BLaER1 (cell line): ENCODE measurements at regions not wholly inside any gene's neighbourhood (a gene's known extent, or its start where the extent isn't known, plus 50 kb on each side); places are given as distances from the start of the nearest gene placed in this dataset.

Experiments used
- H3K27ac ChIP-seq: shearing (Covaris generic); formaldehyde crosslinking; 2 replicates; pipeline ENCODE4 v1.8.1; 2022
- H3K27me3 ChIP-seq: shearing (Covaris generic); formaldehyde crosslinking; 2 replicates; pipeline ENCODE4 v1.8.1; 2022
- H3K36me3 ChIP-seq: shearing (Covaris generic); formaldehyde crosslinking; 2 replicates; pipeline ENCODE4 v1.8.1; 2022
- H3K4me1 ChIP-seq: shearing (Covaris generic); formaldehyde crosslinking; 2 replicates; pipeline ENCODE4 v1.8.1; 2022
- H3K4me2 ChIP-seq: shearing (Covaris generic); formaldehyde crosslinking; 2 replicates; pipeline ENCODE4 v1.8.1; 2022
- H3K4me3 ChIP-seq: shearing (Covaris generic); formaldehyde crosslinking; 2 replicates; pipeline ENCODE4 v1.8.1; 2022
- H3K9ac ChIP-seq: shearing (Covaris generic); formaldehyde crosslinking; 2 replicates; pipeline ENCODE4 v1.8.1; 2022
- H3K9me3 ChIP-seq: shearing (Covaris generic); formaldehyde crosslinking; 2 replicates; pipeline ENCODE4 v1.8.1; 2022
- H4K20me1 ChIP-seq: shearing (Covaris generic); formaldehyde crosslinking; 2 replicates; pipeline ENCODE4 v1.8.1; 2022
- Cebpa-rat ChIP-seq: shearing (Covaris generic); IDR thresholded peaks from 2 replicates; pipeline ENCODE4 v1.8.1; 2022

DNA sequence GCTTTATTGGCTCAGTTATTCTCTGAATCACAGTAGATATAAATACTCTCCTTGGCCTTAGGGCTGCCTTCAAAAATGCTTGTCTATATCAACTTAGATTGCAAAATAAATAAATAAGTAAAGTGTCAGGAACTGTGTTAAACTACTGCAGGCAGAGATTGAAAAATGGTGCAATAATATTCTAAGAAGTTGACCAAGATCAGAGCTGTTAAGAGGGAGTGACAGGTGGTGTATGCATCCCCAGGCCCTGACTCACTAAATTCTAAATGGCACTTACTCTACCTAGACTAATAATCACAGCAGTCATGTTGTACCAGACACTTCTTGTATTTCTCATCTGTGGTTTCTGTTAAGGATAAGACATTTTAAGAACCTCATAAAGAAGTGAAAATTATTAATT lies 235.1 kb upstream of the SPOCK3 start:
- Histone ChIP-seq H3K9ac (no peak overlapping the region), H3K9me3 (no peaks in the 10 kb centered on the region), H3K27ac (no peak overlapping the region), H4K20me1 (no peaks in the 10 kb centered on the region), H3K27me3 (no peaks in the 10 kb centered on the region), H3K4me2 (no peak overlapping the region), H3K4me3 (no peak overlapping the region), H3K4me1 (no peaks in the 10 kb centered on the region), H3K36me3 (no peaks in the 10 kb centered on the region)
- TF ChIP-seq Cebpa-rat: no peak

DNA sequence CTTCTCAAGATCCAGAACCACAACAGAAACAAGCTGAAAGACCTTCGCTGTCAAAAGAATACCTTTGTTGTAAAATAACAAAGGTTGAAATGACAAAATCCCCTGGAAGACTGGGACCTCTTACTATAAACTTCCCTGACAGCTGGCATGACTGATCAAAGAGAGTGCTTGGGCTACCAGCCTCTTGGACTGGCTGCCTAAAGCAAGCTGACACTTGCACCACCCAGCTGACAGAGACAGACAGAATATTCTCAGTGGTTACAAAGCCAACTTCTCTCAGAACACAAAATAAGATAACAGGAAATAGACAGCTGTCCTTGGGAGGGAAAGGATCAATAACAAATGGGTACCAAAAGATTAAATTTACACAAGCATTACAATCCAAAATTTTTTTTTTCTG lies 241.7 kb upstream of the SPOCK3 start:
- H3K4me3 ChIP-seq: no peak overlapping the region
- no peaks in the 10 kb centered on the region for H3K27me3 ChIP-seq
- no peak overlapping the region for H3K27ac ChIP-seq
- H4K20me1 ChIP-seq: no peaks in the 10 kb centered on the region
- TF ChIP-seq Cebpa-rat: no peak
- H3K4me1 ChIP-seq: no peaks in the 10 kb centered on the region
- no peak overlapping the region for H3K9ac ChIP-seq
- no peaks in the 10 kb centered on the region for H3K9me3 ChIP-seq
- H3K36me3 ChIP-seq: no peaks in the 10 kb centered on the region
- no peak overlapping the region for H3K4me2 ChIP-seq

DNA sequence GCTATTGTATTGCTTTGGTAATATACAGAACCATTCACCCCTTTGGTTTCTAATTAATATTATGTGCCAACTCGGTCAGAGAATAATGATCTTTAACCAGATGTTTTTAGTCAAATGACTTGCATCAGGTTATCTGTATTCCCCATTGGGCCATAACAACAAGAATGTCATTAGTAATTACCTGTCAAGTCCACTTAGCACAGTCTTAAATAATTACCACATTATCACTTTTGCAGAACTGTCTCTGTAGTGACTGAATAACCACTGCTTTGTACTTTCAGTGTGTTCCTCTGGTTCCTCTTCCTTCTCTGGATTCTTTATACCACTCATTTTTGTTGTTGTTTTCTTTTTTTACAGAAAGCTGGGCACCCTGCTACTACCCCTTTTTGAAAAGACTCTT lies 257.7 kb upstream of the SPOCK3 start:
- Histone ChIP-seq H3K27ac (no peak overlapping the region), H3K9me3 (no peaks in the 10 kb centered on the region), H3K27me3 (no peaks in the 10 kb centered on the region), H3K36me3 (no peaks in the 10 kb centered on the region), H3K4me1 (no peaks in the 10 kb centered on the region), H3K4me2 (no peak overlapping the region), H4K20me1 (no peaks in the 10 kb centered on the region), H3K4me3 (no peak overlapping the region), H3K9ac (no peak overlapping the region)
- TF ChIP-seq Cebpa-rat: no peak

DNA sequence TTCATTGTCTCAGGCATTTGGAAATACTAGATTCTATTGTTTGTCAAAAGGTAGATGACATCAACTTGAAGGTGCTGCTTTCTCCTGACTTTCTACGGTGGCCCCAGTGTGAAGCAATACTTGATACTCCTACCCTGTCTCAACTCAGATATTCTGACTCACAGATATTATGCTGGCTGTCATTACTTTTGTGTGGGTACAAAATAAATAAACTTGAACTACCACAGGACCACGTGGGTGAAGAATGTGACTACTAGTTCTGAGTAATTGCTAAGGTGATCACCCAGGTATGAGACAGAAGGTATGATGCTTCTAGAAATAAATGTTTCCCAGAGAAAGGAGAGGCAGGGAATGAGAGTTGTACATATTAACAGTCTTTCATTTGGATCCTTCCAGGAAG lies 275.3 kb upstream of the SPOCK3 start:
- Histone ChIP-seq H3K27ac (no peak overlapping the region), H3K27me3 (no peaks in the 10 kb centered on the region), H3K36me3 (no peaks in the 10 kb centered on the region), H3K4me3 (no peak overlapping the region), H3K4me1 (no peaks in the 10 kb centered on the region), H3K9me3 (no peaks in the 10 kb centered on the region), H4K20me1 (no peaks in the 10 kb centered on the region), H3K4me2 (no peak overlapping the region), H3K9ac (no peak overlapping the region)
- TF ChIP-seq Cebpa-rat: no peak

DNA sequence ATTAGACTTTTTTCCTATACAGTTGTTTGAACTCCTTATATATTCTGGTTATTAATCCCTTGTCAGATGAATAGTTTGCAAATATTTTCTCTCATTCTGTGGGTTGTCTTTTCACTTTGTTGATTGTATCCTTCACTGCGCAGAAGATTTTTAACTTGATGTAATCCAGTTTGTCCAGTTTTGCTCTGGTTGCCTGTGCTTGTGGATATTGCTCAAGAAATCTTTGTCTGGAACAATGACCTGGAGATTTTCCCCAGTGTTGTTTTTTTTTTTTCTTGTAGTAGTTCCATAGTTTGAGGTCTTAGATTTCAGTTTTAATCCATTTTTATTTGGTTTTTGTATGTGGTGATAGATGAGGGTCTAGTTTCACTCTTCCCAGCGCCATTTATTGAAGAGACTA lies 289.8 kb upstream of the SPOCK3 start:
- Histone ChIP-seq H3K4me2 (no peak overlapping the region), H3K27me3 (no peaks in the 10 kb centered on the region), H3K27ac (no peak overlapping the region), H3K36me3 (no peaks in the 10 kb centered on the region), H3K4me3 (no peak overlapping the region), H3K9ac (no peak overlapping the region), H4K20me1 (no peaks in the 10 kb centered on the region), H3K9me3 (no peaks in the 10 kb centered on the region), H3K4me1 (no peaks in the 10 kb centered on the region)
- no peak for TF ChIP-seq Cebpa-rat

DNA sequence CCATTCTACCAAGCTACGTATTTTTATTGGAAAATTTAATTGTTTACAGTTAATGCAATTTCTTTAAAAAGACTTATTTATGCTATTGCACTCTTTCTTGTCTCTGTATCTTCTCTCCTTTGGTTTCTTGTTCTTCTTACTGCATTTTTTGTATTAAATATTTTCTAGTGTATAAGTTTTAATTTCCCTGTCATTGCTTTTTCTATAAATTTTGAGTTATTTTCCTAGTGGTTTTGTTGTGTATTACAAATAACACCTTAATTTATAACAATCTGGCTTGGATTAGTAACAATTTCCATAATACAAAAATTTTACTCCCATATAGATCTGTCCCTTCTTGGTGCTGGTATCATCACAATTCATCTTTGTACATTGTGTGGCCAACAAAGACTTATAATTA lies 303.5 kb upstream of the SPOCK3 start:
- Histone ChIP-seq H3K4me2 (no peak overlapping the region), H3K36me3 (no peaks in the 10 kb centered on the region), H3K4me3 (no peak overlapping the region), H3K9me3 (no peaks in the 10 kb centered on the region), H3K27me3 (no peaks in the 10 kb centered on the region), H3K4me1 (no peaks in the 10 kb centered on the region), H3K27ac (no peak overlapping the region), H4K20me1 (no peaks in the 10 kb centered on the region), H3K9ac (no peak overlapping the region)
- no peak for TF ChIP-seq Cebpa-rat

DNA sequence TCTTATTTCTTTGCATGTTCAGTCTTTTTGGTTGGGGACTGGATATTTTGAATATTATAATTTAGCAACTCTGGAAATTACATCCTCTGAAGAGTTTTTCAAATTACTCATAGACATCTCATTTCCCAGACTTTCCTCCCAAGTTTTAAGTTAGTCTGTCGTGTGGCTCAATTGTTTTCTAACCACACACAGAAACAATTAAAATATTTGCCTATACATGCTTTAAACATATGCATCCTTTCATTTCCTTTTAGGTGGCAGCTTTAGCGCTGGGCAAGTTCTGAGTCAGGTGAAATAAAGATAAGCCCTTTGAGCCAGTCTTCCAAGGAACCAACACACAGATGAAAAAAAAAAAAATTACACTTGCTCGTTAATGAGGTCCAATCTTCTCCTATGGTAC lies 307.0 kb upstream of the SPOCK3 start:
- no peak for TF ChIP-seq Cebpa-rat
- Histone ChIP-seq H3K9me3 (no peaks in the 10 kb centered on the region), H3K27ac (no peak overlapping the region), H3K27me3 (no peaks in the 10 kb centered on the region), H3K4me1 (no peaks in the 10 kb centered on the region), H4K20me1 (no peaks in the 10 kb centered on the region), H3K4me2 (no peak overlapping the region), H3K9ac (no peak overlapping the region), H3K4me3 (no peak overlapping the region), H3K36me3 (no peaks in the 10 kb centered on the region)

DNA sequence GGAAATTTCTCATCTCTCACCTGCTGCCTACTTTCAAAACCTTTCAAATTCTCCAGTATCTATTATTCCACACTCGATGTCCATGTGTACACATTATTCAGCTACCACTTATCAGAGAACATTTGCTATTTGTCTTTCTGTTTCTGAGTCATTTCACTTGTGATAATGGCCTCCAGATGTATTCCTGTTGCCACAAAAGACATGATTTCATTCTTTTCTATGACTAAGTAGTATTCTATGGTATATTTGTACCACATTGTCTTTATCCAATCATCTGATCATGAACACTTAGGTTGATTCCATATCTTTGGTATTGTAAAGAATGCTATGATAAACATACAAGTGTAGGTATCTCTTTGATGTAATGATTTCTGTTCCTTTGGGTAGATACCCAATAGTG lies 310.1 kb upstream of the SPOCK3 start:
- no peak overlapping the region for H3K27ac ChIP-seq
- H3K4me3 ChIP-seq: no peak overlapping the region
- no peaks in the 10 kb centered on the region for H3K4me1 ChIP-seq
- no peak for TF ChIP-seq Cebpa-rat
- H3K9me3 ChIP-seq: no peaks in the 10 kb centered on the region
- H3K27me3 ChIP-seq: no peaks in the 10 kb centered on the region
- H3K36me3 ChIP-seq: no peaks in the 10 kb centered on the region
- no peak overlapping the region for H3K9ac ChIP-seq
- H3K4me2 ChIP-seq: no peak overlapping the region
- no peaks in the 10 kb centered on the region for H4K20me1 ChIP-seq

DNA sequence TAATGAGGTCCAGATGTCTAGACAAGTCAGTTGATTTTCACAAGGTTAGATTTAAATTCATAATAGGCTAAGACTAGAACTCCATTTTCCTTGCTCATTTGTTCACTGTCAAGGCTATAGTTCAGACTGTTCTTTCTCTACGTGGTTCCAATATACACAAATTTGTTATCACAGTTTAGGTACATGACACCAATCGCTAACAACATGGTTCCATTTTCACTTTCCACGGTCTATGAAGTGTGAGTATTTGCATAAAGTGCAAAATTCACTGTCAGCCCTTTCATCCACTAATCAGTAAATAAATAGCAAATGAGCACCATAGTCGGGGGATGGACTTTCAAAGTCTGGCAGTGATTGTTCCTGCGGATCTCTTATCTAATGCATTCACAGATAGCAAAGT lies 315.7 kb upstream of the SPOCK3 start:
- Histone ChIP-seq H3K4me1 (no peaks in the 10 kb centered on the region), H4K20me1 (no peaks in the 10 kb centered on the region), H3K9me3 (no peaks in the 10 kb centered on the region), H3K9ac (no peak overlapping the region), H3K36me3 (no peaks in the 10 kb centered on the region), H3K4me3 (no peak overlapping the region), H3K27me3 (no peaks in the 10 kb centered on the region), H3K27ac (no peak overlapping the region), H3K4me2 (no peak overlapping the region)
- TF ChIP-seq Cebpa-rat: no peak

DNA sequence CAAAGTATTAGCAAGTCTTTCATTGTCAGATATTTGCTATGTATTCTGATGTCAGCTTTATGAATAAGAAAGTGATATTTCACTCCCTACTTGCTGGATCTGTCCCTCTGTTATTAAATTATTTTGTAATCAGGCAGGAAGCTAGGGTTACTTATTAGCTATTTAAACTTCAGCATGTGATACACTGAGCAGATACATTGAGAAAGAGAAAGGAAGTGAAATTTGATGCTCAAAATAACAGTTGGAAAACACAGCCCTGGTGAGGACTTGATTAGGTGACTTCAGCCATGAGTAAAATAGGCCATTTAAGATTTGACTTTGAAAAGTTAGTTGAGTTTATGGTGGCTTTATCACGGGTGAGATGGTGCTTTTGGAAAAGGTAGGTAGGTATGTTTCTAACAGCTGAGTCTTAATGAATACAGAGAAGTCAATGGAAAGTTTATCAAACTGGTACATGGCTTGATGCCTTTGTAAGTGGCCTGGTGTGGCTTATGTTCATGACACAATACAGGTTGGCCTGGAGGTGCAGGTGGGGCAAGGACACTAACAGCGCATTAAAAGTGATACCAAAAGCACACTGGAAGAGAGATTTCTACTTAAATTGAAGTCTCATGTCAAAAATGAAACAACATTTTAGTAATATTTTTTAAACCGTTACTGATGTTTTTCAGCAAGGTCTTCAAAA lies 321.2 kb upstream of the SPOCK3 start:
- no peaks in the 10 kb centered on the region for H3K4me1 ChIP-seq
- no peak overlapping the region for H3K4me3 ChIP-seq
- H3K9ac ChIP-seq: no peak overlapping the region
- TF ChIP-seq Cebpa-rat: no peak
- H3K27ac ChIP-seq: no peak overlapping the region
- H3K36me3 ChIP-seq: no peaks in the 10 kb centered on the region
- H3K9me3 ChIP-seq: peaks cover under 1% of the 10 kb centered on the region; the same call in 1 of the 2 replicates
- H3K4me2 ChIP-seq: no peak overlapping the region
- H4K20me1 ChIP-seq: no peaks in the 10 kb centered on the region
- no peaks in the 10 kb centered on the region for H3K27me3 ChIP-seq

DNA sequence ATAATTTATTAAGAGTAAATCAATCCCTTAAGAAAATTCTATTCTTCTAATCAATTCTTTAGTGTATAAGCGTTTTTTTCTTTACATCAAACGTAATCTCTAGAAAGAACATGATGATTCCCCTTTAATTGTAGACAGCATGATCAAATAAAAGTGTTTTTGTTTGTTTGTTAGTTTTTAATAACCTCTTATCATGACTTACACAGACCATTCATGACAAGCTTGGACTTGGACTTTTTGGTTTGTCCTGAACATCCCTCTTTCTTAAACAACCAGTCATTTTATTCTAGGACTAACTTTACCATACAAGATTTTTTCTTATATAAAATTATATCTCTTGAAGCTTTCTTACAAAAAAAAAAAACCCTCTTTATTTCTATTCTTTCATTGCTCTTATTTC lies 344.6 kb upstream of the SPOCK3 start:
- Histone ChIP-seq H3K4me3 (no peak overlapping the region), H3K9ac (no peak overlapping the region), H3K27me3 (no peaks in the 10 kb centered on the region), H3K4me1 (no peaks in the 10 kb centered on the region), H4K20me1 (no peaks in the 10 kb centered on the region), H3K36me3 (no peaks in the 10 kb centered on the region), H3K9me3 (peaks cover 38% of the 10 kb centered on the region), H3K4me2 (no peak overlapping the region), H3K27ac (no peak overlapping the region)
- TF ChIP-seq Cebpa-rat: no peak
